Neural progenitor cell (in vitro differentiated cells): ENCODE measurements at regions not wholly inside any gene's neighbourhood (a gene's known extent, or its start where the extent isn't known, plus 50 kb on each side); places are given as distances from the start of the nearest gene placed in this dataset.
A peak's percentile ranks its signal among the peaks of the same experiment; 100 is the strongest.

Experiments
- DNase-seq: peaks from one replicate; pipeline ENCODE4 v3.0.0-alpha.2; 2016; ENCODE audit warnings: low spot score
- H2AFZ ChIP-seq: fragments of 200-600 bp; sonication (generic); replicated peaks from 2 replicates; pipeline ENCODE4 v1.6.1; 2016; ENCODE audit warnings: antibody characterized with exemption
- H3F3A ChIP-seq: fragments of 200-600 bp; sonication (generic); 2 replicates; pipeline ENCODE4 v1.6.1; 2016; ENCODE audit warnings: antibody characterized with exemption, low read depth
- H3K27ac ChIP-seq: fragments of 200-600 bp; sonication (generic); 2 replicates; pipeline ENCODE4 v1.5.1; 2016; ENCODE audit warnings: mild to moderate bottlenecking
- H3K27me3 ChIP-seq: fragments of 200-600 bp; sonication (generic); 2 replicates; pipeline ENCODE4 v1.6.1; 2016; ENCODE audit warnings: mild to moderate bottlenecking, moderate library complexity
- H3K36me3 ChIP-seq: fragments of 200-600 bp; sonication (generic); 2 replicates; pipeline ENCODE4 v1.5.1; 2016
- H3K4me1 ChIP-seq: fragments of 200-600 bp; sonication (generic); 2 replicates; pipeline ENCODE4 v1.6.1; 2016; ENCODE audit warnings: mixed run types
- H3K4me2 ChIP-seq: fragments of 200-600 bp; sonication (generic); 2 replicates; pipeline ENCODE4 v1.6.1; 2016
- H3K4me3 ChIP-seq: fragments of 200-600 bp; sonication (generic); 2 replicates; pipeline ENCODE4 v1.5.1; 2016
- H3K79me2 ChIP-seq: fragments of 200-600 bp; sonication (generic); 2 replicates; pipeline ENCODE4 v1.6.1; 2016; ENCODE audit warnings: low read depth
- H3K9ac ChIP-seq: fragments of 200-600 bp; sonication (generic); 2 replicates; pipeline ENCODE4 v1.6.1; 2016
- H3K9me3 ChIP-seq: fragments of 200-600 bp; sonication (generic); 2 replicates; pipeline ENCODE4 v1.5.1; 2016; ENCODE audit warnings: low read depth
- H4K20me1 ChIP-seq: fragments of 200-600 bp; sonication (generic); 2 replicates; pipeline ENCODE4 v1.6.1; 2016; ENCODE audit warnings: low read depth
- H3K27ac Mint-ChIP-seq: 3 replicates; pipeline ENCODE4 v1.8.0; 2021; ENCODE audit warnings: mixed read lengths
- H3K27me3 Mint-ChIP-seq: 2 replicates; pipeline ENCODE4 v1.8.0; 2022; ENCODE audit warnings: low read depth, mild to moderate bottlenecking, inconsistent platforms, moderate library complexity, mixed read lengths; ENCODE audit not compliant: insufficient read depth
- H3K36me3 Mint-ChIP-seq: 3 replicates; pipeline ENCODE4 v1.8.0; 2021; ENCODE audit warnings: mixed read lengths
- H3K4me1 Mint-ChIP-seq: 3 replicates; pipeline ENCODE4 v1.8.0; 2021; ENCODE audit warnings: mixed read lengths
- H3K4me3 Mint-ChIP-seq: 3 replicates; pipeline ENCODE4 v1.8.0; 2021; ENCODE audit warnings: mild to moderate bottlenecking, moderate library complexity, mixed read lengths
- H3K9me3 Mint-ChIP-seq: 3 replicates; pipeline ENCODE4 v1.8.0; 2020; ENCODE audit warnings: mixed read lengths
- EZH2 ChIP-seq: fragments of 200-600 bp; sonication (generic); IDR thresholded peaks from 2 replicates; pipeline ENCODE4 v1.6.1; 2017; ENCODE audit warnings: antibody characterized with exemption, mild to moderate bottlenecking, moderate library complexity
- EZH2phosphoT487 ChIP-seq: fragments of 200-600 bp; sonication (generic); IDR thresholded peaks from 2 replicates; pipeline ENCODE4 v1.6.1; 2017; ENCODE audit warnings: antibody characterized with exemption
- TF ChIP-seq, protein P1 (sequence below): fragments of 200-600 bp; sonication (generic); IDR thresholded peaks from 2 replicates; pipeline ENCODE4 v1.5.1; 2017; ENCODE audit warnings: antibody characterized with exemption, mild to moderate bottlenecking

DNA sequence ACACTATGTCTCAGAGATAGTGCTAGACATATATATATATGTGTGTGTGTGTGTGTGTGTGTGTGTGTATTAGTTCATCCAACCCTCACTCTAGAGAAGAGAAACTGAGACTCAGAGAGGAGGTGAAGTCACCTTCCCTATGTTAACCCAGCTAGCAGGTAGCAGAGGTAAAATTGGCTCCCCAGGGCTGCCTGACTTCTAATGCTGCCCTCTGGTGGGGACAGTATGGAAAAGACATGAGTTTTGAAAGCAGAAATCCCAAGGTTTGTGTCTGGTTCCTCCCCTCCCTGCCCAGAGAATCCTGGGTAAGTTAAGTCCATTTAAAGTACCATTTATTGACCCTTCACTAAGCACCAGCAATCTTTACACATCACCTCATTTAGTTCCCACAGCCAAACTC, 137.7 kb downstream of the THNSL2 start:
- Histone ChIP-seq H3K9me3 (peaks cover 5% of the 10 kb centered on the region), H3K27me3 (no peaks in the 10 kb centered on the region), H3K4me1 (no peaks in the 10 kb centered on the region), H3K27ac (no peak overlapping the region), H4K20me1 (no peaks in the 10 kb centered on the region), H3K36me3 (no peaks in the 10 kb centered on the region), H3K4me3 (no peak overlapping the region), H2AFZ (no peak overlapping the region), H3K9ac (no peak overlapping the region), H3K79me2 (no peaks in the 10 kb centered on the region), H3F3A (no peaks in the 10 kb centered on the region), H3K4me2 (no peak overlapping the region)
- TF ChIP-seq EZH2 = no peak
- no peak for TF ChIP-seq EZH2phosphoT487
- TF ChIP-seq, protein P1, sequence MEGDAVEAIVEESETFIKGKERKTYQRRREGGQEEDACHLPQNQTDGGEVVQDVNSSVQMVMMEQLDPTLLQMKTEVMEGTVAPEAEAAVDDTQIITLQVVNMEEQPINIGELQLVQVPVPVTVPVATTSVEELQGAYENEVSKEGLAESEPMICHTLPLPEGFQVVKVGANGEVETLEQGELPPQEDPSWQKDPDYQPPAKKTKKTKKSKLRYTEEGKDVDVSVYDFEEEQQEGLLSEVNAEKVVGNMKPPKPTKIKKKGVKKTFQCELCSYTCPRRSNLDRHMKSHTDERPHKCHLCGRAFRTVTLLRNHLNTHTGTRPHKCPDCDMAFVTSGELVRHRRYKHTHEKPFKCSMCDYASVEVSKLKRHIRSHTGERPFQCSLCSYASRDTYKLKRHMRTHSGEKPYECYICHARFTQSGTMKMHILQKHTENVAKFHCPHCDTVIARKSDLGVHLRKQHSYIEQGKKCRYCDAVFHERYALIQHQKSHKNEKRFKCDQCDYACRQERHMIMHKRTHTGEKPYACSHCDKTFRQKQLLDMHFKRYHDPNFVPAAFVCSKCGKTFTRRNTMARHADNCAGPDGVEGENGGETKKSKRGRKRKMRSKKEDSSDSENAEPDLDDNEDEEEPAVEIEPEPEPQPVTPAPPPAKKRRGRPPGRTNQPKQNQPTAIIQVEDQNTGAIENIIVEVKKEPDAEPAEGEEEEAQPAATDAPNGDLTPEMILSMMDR = peak; percentile 56
- Mint-ChIP-seq H3K36me3 (peaks cover 3% of the 10 kb centered on the region), H3K4me1 (no peaks in the 10 kb centered on the region), H3K27me3 (peaks cover 5% of the 10 kb centered on the region), H3K4me3 (no peak overlapping the region), H3K9me3 (peaks cover 30% of the 10 kb centered on the region), H3K27ac (no peak overlapping the region)
- DNase-seq = peak; percentile 24

DNA sequence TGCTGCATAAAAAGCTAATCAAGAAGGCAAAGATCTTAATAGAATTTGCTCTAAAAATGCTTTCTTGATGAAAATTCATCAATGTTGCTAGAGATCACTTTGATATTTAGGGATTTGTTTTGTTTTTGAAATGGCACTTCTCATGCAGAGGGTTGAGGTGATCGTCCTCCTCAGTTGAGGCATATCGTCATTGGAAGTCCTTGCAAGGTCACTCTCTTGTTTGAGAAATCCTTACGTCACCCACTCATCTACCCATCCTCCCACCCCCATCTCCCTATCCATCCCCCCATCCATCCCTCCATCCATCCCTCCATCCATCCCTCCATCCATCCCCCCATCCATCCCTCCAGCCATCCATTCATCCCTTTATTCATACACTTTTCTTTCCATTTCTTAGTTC, 133.7 kb downstream of the THNSL2 start:
- Histone ChIP-seq H4K20me1 (no peaks in the 10 kb centered on the region), H3K9me3 (no peaks in the 10 kb centered on the region), H3K9ac (no peak overlapping the region), H3K4me1 (no peaks in the 10 kb centered on the region), H3K36me3 (no peaks in the 10 kb centered on the region), H3K4me3 (no peak overlapping the region), H3K27me3 (no peaks in the 10 kb centered on the region), H3K79me2 (no peaks in the 10 kb centered on the region), H3K27ac (no peak overlapping the region), H3F3A (no peaks in the 10 kb centered on the region), H2AFZ (no peak overlapping the region), H3K4me2 (no peak overlapping the region)
- Mint-ChIP-seq H3K9me3 (peaks cover 19% of the 10 kb centered on the region), H3K27me3 (peaks cover 7% of the 10 kb centered on the region), H3K4me1 (no peaks in the 10 kb centered on the region), H3K36me3 (no peaks in the 10 kb centered on the region), H3K27ac (no peak overlapping the region), H3K4me3 (no peak overlapping the region)
- TF ChIP-seq, protein P1 = no peak
- no peak for TF ChIP-seq EZH2phosphoT487
- TF ChIP-seq EZH2 = no peak
- no peak for DNase-seq

DNA sequence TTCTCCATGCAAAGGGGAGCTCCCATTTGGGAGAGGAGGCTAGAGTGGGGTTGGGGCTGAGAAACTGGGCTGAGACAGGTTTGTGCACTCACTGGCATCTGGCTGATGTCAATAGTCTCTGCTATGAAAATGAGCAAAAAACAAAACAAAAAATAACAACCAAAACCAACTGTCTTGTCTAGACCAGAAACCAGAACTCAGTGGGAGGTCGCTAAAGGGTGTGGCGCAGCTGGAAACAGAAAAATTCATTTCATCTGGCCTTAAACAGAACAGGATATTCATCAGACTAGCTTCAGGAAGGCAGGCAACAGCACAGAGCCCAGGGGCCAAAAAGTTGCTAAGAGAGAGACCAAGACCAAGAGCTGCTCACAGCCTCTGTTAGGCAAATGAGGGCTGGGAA, 126.1 kb downstream of the THNSL2 start:
- no peaks in the 10 kb centered on the region for H3F3A ChIP-seq
- H3K27me3 Mint-ChIP-seq = peaks cover 5% of the 10 kb centered on the region
- no peaks in the 10 kb centered on the region for H3K27me3 ChIP-seq
- peaks cover 4% of the 10 kb centered on the region for H3K9me3 Mint-ChIP-seq
- H3K36me3 Mint-ChIP-seq = no peaks in the 10 kb centered on the region
- H3K27ac Mint-ChIP-seq = no peak overlapping the region
- no peak overlapping the region for H3K9ac ChIP-seq
- H3K4me1 ChIP-seq = no peaks in the 10 kb centered on the region
- H3K9me3 ChIP-seq = no peaks in the 10 kb centered on the region
- DNase-seq = no peak
- H3K27ac ChIP-seq = no peak overlapping the region
- no peak overlapping the region for H3K4me3 ChIP-seq
- no peak overlapping the region for H2AFZ ChIP-seq
- H4K20me1 ChIP-seq = no peaks in the 10 kb centered on the region
- H3K4me2 ChIP-seq = no peak overlapping the region
- H3K36me3 ChIP-seq = no peaks in the 10 kb centered on the region
- no peak overlapping the region for H3K4me3 Mint-ChIP-seq
- no peak for TF ChIP-seq EZH2phosphoT487
- no peak for TF ChIP-seq EZH2
- TF ChIP-seq, protein P1 = no peak
- H3K4me1 Mint-ChIP-seq = no peaks in the 10 kb centered on the region
- H3K79me2 ChIP-seq = no peaks in the 10 kb centered on the region
